HG02840 (cell line): ENCODE measurements at regions not wholly inside any gene's neighbourhood (a gene's known extent, or its start where the extent isn't known, plus 50 kb on each side); places are given as distances from the start of the nearest gene placed in this dataset.

ENCODE experiments used
- ATAC-seq: cut with Tn5 transposase; IDR thresholded peaks from one replicate; pipeline ENCODE4 v1.9.1; 2021; ENCODE audit warnings: mild to moderate bottlenecking, moderate library complexity, moderate number of reproducible peaks; ENCODE audit not compliant: unreplicated experiment, low FRiP score

DNA sequence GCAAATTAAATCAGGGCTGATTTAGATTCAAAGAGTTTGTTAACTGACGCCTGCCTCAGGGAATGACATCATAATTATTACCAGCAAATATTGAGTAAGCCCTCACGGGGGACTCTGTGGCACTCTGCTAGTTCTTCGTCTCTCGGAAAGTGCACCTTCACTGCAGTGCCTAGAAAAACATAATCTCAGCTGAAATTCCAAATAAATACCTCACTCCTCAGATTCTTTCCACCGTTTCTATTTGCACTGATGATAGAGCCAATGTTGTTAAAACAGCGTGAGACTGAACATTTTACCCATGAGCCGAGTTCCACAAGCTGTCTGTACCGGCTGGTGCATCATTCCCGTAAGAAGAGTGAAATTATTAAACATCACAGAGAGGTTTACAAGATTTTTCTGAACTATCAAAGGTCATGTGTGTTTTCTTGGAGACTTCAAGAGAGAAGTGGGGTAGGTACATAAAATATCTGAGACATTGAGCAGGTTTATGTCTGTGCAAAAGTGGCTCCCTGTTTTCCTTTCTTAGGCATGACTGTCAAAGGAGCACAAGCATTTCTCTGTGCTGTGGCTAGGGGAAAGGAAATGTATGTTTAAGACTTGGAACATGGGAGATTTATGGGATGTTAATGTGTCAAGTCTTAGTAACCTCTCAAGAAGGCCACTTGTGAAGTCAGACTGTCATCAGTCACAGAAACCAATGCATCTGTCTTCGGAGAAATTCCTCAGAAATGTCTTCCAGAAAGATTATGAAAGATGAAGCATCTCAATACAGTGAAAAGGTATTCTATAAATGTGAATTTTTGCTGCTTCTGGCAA, 119.6 kb downstream of the CBLL2 start:
- ATAC-seq: no peak

DNA sequence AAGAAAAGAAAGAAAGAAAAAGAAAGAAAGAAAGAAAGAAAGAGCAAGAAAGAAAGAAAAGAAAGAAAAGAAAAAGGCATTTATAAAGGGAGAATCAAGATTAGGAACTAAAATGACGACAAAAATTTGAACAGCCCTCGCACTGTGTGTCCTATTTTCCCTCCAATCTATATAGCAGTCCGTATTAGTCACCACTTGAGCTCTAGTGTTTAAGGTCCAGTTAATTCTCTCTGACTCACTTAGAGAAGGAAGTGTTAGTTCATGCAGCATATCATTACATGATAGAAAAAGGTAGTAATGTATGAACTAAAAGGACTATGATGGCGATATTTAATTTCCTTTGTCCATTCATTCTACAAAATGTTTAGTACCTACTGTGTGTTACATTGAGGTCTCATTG, 122.7 kb downstream of the CBLL2 start:
- ATAC-seq: no peak

DNA sequence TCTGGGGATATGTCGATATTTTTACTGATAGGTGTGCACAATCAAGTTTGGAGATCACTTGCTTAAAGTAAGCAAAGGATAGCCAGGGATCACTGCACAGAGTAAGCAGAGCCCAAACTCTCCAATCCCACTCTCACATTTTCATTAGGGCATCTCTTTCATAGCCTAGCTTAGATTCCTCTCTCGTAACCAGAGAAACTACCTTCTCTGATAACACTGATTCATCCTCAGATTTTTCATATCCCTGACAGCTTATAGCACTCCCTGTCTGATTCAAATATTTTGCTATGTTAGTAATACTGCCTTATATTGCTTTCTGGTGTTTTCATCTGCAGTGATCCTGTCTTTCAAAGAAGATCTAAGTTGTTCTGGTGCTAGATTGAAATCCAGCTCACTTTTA, 123.7 kb downstream of the CBLL2 start:
- no peak for ATAC-seq

DNA sequence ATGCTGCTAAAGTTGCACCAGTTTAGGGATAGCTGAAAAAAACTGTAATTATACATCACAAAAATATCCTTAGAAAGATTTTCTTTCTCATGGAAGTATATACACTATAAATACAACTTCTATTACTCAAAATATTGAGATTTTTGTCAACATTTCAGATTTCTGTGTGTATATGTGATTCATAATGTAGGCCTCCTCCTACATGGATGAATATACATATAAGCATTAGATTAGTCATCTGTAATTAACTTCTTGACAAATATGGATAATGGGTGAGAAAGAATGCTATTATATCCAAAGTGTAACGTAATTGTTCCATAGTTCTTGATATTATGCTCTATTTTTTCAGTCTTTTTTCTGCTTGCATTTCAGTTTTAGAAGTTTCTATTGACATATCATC, 124.9 kb downstream of the CBLL2 start:
- no peak for ATAC-seq

DNA sequence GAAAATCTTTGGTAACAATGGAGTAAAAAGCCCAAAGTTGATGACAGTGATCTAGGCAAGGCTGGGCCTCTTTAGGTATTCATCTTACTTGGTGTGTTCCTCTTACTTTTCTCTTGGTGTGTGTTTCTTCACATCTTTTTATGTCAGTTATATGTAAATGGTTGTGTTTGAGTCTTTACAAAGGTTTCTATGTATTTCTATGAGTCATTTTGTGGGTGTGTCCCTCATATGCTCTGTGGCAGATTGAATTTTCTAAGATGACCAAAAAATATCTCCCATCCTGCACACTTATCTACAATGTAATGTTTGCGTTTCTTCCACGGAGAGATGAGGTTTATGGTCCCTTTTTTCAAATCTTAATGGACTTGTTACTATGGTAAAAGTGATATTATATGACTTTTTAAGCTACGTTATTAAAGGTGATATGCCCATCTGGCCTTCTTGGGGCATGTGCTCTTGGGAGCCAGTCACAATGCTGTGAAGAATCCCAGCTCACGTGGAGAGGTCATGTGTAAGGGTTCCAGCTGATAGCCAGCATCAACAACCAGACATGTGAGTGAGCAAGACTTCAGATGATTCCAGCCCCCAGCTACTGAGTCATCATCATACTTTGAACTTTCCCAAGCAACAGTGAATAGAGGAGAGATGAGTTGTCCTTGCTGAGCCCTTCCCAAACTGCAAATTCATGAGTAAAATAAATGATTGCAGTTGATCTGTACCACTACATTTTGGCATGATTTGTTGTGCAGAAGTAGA, 126.9 kb downstream of the CBLL2 start:
- no peak for ATAC-seq

DNA sequence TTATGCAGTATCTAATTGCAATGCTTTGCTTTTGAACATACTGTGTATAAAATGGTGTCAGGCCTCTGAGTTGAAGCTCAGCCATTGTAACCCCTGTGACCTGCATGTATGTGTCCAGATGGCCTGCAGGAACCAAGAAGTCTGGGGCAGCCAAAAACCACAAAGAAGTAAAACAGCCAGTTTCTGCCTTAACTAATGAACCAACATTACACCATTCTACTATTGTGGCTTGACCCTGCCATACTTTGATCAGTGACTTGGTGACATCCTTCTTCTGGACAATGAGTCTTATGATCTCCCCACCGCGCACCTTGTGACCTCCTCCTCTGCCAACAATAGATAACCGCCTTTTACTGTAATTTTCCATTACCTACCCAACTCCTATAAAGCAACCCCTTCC, 131.6 kb downstream of the CBLL2 start:
- ATAC-seq: no peak

DNA sequence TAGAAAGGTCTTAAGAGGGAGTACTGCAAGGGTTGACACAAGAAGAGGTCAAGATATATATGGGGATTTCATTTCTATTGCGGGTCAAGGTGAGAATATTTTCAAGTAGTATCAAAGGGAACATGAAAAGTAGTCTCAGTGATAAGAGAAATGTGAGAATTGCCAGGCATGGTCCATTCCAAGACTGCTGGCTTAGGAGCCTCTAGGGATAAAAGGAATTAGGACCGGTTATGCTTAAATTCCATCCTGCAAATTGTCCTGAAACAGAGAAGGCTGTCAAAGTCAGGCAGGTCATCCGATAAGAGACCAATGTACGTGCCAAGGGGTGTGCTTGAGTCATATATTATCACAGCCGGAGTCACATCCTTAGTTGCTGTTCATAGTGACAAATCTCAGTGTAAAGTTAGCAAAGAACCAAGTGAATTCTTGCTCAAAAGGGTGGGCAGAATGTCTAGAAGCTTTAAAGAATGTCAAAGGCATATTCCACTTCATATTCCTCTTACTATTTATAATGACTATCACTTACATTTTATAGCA, 133.6 kb downstream of the CBLL2 start:
- ATAC-seq: no peak

DNA sequence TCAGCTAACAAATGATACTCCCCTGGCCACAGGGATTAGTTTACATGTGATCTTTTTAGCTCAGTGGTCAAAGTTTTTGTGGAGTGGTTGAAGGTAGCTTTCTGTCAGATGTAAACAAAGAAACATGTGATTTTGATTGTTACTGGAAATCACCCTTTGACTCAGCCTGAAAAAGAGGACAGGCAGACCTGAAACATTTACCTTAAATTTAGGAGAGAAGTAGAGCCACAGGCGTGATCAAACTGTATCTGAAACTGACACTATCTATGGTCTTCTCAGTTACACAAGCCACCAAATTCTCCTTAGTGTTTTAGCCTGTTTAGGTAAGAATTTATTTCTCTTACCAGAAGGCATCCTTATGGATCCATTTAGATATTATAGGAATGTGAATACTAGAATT, 136.7 kb downstream of the CBLL2 start:
- no peak for ATAC-seq

DNA sequence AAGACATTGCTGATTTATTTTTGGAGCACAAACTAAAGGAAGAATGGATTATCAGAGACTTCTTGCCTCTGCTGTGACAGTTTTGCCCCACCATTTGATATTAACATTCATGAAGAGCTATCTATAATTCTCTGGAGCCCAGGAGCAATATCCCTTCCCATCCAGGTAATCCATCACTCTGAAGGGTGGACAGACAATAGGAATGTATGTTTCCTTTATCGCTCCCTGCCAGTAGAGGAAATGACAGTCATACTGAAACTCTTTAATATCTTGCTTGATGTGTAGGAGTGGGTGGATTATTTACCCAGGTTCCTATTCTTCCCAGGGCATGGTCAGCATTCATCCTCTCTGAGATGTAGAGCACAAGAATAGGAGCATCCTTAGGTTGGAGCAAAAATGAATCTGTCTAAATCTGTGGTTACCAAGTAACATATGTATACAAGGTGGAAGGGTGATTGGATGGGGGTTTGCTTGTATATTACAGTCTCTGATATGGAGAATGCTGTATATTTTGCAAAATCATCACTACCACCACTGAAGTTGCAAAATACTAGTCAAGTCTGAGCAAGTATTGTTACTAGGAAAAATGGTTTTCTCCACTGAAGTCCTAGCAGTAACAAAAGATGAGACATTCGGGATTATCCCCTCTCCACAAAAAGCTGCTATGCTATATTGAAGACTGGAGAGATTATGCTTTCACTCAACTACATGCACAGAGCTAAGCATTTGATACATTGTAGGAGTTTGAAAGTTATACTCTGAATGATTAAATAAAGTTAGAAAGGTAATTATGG, 151.6 kb downstream of the CBLL2 start:
- ATAC-seq: no peak

DNA sequence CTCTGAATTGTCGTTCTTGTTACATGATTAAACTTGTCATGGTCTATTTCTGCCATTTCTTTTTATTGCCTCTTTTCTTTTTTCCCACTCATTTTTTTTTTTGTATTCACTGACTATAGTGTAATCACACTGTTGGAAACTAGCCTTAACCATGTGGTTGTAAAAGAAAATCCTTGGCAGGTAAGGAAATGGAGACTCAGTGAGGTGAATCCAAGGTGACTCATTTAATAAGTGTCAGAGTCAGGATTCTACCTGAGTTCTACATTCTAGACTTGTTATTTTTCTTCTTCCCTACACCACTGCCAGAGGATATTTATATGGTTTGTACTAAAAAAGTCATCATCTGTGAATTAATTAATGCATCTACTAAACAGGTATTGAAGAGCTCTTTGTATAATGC, 152.2 kb downstream of the CBLL2 start:
- no peak for ATAC-seq

DNA sequence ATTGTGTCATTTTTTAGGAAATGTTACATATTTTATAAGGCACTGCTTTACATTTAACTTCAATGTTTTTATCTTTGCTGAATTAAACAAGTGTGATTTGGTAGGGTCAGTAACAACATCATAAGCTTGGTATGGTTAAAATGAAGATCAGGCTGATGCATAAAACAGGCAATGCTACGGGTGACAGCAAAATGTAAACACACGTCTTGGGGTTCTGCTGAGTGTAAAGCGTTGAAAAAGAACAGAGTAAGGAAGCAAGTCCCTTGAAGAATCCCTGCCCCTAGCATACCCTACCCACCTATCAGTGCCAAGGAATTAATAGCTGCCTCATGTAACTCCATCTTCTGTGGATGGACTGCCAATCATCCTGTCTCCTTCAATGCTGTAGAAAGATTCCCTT, 157.0 kb downstream of the CBLL2 start:
- ATAC-seq: no peak

DNA sequence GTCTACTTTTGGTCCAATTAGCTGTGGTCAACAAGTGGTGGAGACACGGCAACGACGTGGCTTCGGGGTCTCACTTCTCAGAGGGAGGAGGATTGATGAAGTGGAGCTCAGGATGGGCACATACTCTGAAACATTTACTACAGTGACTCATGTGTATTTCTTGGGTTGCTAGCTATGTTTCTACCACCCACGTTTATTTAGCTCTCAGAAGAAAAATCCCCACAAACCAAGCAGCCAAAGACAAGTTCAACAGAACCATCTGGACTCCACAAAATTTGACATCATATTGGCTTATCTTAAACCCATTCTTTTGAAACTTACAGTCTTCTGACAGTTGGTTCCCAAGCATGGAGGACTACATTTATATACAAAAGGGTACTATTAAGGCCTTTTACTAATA, 158.0 kb downstream of the CBLL2 start:
- ATAC-seq: no peak

DNA sequence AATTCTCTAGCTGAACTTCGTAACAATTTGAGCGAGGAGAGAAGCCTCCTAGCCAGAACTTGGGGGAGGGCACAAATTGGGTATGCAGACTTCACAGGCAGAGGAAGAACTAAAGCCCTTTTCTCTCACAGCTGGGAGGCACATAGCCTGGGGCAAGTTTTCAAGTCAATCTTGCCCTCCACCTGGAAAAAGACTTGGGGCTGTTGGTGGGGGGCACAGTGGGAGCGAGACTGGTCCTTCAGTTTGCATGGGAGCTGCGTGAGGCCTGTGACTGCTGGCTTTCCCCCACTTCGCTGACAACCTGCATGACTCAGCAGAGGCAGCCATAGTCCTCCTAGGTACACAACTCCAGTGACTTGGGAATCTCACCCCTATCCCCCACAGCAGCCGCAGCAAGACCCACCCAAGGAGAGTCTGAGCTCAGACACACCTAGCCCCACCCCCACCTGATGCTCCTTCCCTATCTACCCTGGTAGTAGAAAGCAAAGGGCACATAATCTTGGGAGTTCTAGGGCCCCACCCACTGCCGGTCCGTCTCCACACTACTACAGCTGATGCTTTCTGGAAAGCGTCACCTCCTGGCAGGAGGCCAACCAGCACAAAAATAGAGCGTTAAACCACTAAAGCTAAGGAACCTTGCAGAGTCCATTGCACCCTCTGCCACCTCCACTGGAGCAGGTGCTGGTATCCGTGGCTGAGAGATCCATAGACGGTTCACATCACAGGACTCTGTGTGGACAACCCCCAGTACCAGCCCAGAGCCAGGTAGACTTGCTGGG, 160.8 kb downstream of the CBLL2 start:
- ATAC-seq: no peak

DNA sequence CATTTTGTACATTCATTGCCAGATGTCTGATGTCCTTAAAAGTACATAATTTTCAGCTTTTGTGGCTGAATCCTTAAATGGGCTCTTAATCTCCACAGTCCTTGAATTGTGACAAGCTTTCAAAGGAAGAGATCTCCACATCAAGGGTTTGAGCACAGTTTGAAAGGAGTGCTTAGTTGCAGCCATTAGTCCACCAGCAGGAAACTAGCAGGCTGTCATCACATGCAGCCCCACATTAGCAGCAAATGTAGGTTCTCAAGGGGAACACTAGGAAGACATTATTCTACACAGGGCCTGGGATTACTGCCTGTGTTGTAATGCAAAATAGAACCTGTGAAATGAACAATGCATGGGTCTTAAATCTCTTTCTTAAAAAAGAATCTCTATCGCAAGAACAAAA, 173.2 kb downstream of the CBLL2 start:
- no peak for ATAC-seq

DNA sequence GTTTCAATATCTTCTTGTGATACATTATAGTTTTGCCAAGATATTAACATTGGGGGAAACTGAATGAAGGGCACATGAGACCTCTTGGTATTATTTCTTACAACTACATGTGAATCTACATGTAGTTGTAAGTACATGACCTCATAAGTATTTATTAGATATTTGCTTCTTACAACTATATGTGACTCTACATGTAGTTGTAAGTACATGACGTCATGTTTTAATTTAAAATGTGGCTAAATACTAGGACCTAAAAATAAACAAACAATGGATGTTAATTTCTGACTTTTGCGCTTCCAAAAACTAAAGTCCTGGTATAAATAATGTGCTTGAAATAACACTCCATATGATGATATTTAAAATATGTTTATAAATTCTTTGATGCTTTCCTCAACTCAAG, 190.2 kb downstream of the CBLL2 start:
- no peak for ATAC-seq

DNA sequence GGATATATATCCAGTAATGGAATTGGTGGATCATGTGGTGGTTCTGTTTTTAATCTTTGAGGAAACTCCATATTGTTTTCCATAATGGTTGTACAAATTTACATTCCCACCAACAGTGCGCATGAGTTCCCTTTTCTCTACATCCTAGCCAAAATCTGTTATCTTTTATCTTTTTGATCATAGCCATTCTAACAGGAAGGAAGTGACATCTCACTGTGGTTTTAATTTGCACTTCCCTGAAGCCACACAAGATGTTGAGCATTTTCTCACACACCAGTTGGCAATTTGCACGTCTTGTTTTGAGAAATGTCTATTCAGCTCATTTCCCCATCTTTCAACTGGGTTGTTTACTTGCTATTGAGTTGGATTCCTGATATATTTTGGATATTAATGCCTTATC, 194.9 kb downstream of the CBLL2 start:
- no peak for ATAC-seq

DNA sequence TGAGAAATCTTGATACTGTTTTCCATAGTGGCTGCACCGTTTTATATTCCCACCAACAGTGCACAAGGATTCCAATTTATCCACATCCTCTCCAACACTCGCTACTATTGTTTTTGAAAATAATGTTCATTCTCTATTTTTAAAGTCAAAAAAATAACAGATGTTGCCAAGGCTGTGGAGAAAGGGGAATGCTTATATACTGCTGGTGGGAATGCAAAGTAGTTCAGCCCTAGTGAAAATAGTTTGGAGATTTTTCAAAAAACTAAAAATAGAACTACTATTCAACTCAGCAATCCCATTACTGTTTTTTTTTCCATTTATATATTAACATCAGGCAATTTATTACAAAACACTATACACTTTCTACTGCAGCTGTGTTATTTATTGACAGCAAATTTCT, 208.7 kb downstream of the CBLL2 start:
- ATAC-seq: no peak

DNA sequence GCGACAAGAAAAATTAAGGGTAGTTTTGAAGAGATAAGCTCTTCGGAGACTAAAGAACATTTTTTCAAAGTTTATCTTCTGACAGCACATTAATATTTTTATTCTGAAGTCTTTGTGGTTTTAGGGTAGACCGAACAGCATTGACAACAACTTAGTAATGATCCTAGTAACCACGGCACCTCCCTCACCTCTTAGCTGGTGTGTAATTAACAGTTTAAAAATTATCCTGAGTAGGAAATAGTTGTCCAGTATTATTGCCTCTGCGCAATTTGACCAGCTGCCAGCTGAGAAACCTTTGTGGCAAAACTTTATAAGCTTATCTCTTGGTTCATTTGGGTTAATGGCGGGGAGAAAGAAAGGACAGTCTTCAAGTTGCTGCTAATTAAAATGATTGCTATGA, 213.6 kb downstream of the CBLL2 start:
- no peak for ATAC-seq

DNA sequence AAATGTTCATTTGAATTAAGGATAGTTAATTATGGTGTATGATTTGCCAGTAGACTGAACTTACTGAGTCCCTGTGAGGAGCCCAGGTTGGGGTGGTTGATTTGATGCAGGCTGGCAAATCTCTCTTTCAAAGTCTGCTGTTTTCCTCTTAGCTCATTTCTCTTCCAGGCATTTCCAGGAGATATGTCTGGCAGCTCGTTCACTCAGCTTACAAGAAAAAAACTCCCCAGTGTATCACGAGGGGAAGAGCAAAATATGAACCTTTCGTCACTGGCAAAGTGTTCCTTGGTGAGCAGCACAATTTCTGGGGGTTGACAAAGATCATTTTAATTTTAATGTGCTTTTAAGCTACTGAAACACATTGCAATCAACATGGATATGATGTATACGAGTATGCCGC, 244.2 kb downstream of the CBLL2 start:
- no peak for ATAC-seq

DNA sequence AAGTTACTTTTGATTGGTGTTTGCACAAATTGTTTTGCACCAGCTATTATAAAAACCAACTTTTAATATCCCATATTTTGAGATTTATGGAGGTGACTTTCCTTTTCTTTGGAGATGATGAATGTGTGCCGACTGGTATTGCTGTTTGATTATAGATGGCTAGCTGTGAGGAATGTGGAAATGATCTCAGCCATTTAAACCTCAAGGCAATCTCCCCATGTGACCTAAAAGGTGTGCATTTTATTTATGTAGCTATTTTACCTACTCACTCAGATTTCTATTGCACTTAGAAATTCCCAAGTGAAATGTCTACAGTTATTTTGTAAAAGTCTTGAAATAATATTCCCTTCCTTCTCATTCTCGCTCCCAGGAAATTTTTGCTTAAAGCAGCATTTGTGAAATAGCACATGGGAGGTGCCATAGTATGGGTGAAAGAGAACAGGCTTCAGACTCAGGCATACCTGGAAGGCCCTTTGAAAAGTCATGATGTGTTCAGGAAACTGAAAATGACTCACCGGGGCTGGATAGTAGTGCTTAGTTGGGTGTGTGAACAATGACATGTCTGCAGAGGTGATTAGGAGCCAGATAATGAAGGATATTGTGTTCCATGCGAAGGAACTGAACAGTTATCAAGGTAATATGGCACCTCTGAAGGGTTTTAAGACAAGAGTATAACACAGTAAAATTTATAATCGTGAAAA, 247.6 kb downstream of the CBLL2 start:
- no peak for ATAC-seq
